GM12873 (cell line): ENCODE measurements at regions not wholly inside any gene's neighbourhood (a gene's known extent, or its start where the extent isn't known, plus 50 kb on each side); places are given as distances from the start of the nearest gene placed in this dataset.

Source experiments
- CTCF ChIP-seq: IDR thresholded peaks from 2 replicates; pipeline ENCODE4 v1.5.1; 2012; ENCODE audit warnings: low read depth, mild to moderate bottlenecking, moderate library complexity, low read length, control low read depth; ENCODE audit not compliant: insufficient read depth; ENCODE audit errors: missing control alignments

- TF ChIP-seq CTCF = no peak
These were observed 109.0 kb upstream of the SHH start for GRCh38 chr7:155921086-155921803.

- TF ChIP-seq CTCF = no peak
These were observed 107.8 kb upstream of the SHH start for GRCh38 chr7:155920068-155920461.

- no peak for TF ChIP-seq CTCF
These were observed 107.3 kb upstream of the SHH start for GRCh38 chr7:155919391-155920067.

GRCh38 chr7:155918720-155919390 lies 106.6 kb upstream of the SHH start:
- no peak for TF ChIP-seq CTCF

GRCh38 chr7:155917836-155918430 lies 105.7 kb upstream of the SHH start:
- TF ChIP-seq CTCF = no peak

- TF ChIP-seq CTCF = no peak
These were observed 104.8 kb upstream of the SHH start for GRCh38 chr7:155916926-155917655.
